GM12872 (cell line): ENCODE measurements at regions not wholly inside any gene's neighbourhood (a gene's known extent, or its start where the extent isn't known, plus 50 kb on each side); places are given as distances from the start of the nearest gene placed in this dataset.

ENCODE experiments used
- TF ChIP-seq, protein P1 (sequence below): IDR thresholded peaks from 3 replicates; pipeline ENCODE4 v1.5.1; 2011; ENCODE audit warnings: low read depth, mild to moderate bottlenecking, low read length, moderate library complexity; ENCODE audit not compliant: insufficient read depth

DNA sequence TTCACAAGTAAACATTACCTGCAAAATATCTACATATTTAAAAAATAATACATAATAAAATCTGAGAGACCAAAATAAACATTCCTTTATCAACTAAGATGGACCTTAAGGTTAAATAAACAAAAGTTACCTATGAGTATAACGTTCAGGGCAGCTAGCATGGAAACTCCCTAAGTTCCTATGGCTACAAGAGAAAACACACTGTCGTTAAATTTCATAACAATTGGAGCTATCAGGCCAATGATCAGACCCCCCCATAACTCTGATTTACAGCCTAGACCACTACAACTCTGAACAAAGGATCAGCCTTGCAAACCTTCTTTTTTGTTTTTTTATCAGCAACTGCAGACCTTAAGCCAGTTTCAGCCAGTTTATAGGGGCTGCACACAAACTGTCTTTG is 1418.4 kb downstream of the PCDH18 start:
- TF ChIP-seq, protein P1, sequence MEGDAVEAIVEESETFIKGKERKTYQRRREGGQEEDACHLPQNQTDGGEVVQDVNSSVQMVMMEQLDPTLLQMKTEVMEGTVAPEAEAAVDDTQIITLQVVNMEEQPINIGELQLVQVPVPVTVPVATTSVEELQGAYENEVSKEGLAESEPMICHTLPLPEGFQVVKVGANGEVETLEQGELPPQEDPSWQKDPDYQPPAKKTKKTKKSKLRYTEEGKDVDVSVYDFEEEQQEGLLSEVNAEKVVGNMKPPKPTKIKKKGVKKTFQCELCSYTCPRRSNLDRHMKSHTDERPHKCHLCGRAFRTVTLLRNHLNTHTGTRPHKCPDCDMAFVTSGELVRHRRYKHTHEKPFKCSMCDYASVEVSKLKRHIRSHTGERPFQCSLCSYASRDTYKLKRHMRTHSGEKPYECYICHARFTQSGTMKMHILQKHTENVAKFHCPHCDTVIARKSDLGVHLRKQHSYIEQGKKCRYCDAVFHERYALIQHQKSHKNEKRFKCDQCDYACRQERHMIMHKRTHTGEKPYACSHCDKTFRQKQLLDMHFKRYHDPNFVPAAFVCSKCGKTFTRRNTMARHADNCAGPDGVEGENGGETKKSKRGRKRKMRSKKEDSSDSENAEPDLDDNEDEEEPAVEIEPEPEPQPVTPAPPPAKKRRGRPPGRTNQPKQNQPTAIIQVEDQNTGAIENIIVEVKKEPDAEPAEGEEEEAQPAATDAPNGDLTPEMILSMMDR: no peak

GRCh38 chr4:136112116-136112515 is 1420.2 kb downstream of the PCDH18 start:
- TF ChIP-seq, protein P1: no peak

- TF ChIP-seq, protein P1: no peak
These were observed 1425.5 kb downstream of the PCDH18 start for GRCh38 chr4:136106753-136107152.

- TF ChIP-seq, protein P1: no peak
These were observed 1428.7 kb downstream of the PCDH18 start for GRCh38 chr4:136103616-136104015.

DNA sequence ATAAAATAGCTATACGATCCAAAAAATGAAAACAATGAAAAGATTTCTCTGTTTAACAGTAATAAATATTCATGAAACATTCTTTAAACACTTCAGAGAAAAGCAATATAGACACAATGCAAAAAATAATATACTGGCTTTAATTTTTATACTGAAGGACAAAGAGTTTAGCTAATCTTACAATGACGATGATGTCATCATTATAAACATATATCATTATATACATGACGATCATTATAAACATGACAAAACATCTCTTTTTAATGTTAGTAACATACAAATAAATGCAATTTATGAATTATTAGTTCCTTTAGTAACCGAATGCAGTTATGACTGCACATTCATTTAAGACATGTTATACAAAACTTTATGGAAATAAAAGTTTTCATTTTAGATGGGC is 1434.6 kb downstream of the PCDH18 start:
- TF ChIP-seq, protein P1: no peak

- TF ChIP-seq, protein P1: no peak
These were observed 1444.0 kb downstream of the PCDH18 start for GRCh38 chr4:136088211-136088867.

- TF ChIP-seq, protein P1: no peak
These were observed 1453.3 kb downstream of the PCDH18 start for GRCh38 chr4:136078976-136079375.
